Vagina (tissue), 2 donors: ENCODE measurements at regions not wholly inside any gene's neighbourhood (a gene's known extent, or its start where the extent isn't known, plus 50 kb on each side); places are given as distances from the start of the nearest gene placed in this dataset.

Source experiments
- POLR2A ChIP-seq, 2 donors: fragments of 450-650 bp; IDR thresholded peaks; one replicate each; pipeline ENCODE4 v1.6.1; 2017; ENCODE audit warnings: antibody characterized with exemption in 2 of 2, mild to moderate bottlenecking in 2 of 2, moderate library complexity in 2 of 2
- TF ChIP-seq, protein P1 (sequence below), 3 experiments: fragments of 450-650 bp in 2 of 3; fragments of 200-600 bp in 1 of 3; sonication (generic) in 1 of 3; IDR thresholded peaks; one replicate each; pipeline ENCODE4 v1.5.1; 2017 to 2019; ENCODE audit warnings: antibody characterized with exemption in 3 of 3, mild to moderate bottlenecking in 2 of 3, moderate library complexity in 2 of 3

- TF ChIP-seq, protein P1, sequence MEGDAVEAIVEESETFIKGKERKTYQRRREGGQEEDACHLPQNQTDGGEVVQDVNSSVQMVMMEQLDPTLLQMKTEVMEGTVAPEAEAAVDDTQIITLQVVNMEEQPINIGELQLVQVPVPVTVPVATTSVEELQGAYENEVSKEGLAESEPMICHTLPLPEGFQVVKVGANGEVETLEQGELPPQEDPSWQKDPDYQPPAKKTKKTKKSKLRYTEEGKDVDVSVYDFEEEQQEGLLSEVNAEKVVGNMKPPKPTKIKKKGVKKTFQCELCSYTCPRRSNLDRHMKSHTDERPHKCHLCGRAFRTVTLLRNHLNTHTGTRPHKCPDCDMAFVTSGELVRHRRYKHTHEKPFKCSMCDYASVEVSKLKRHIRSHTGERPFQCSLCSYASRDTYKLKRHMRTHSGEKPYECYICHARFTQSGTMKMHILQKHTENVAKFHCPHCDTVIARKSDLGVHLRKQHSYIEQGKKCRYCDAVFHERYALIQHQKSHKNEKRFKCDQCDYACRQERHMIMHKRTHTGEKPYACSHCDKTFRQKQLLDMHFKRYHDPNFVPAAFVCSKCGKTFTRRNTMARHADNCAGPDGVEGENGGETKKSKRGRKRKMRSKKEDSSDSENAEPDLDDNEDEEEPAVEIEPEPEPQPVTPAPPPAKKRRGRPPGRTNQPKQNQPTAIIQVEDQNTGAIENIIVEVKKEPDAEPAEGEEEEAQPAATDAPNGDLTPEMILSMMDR (IDR thresholded peaks at IDR 0.05) = no peak
- no peak for TF ChIP-seq POLR2A (IDR thresholded peaks at IDR 0.05)
Observed at GRCh38 chr3:96106701-96107100, 707.7 kb upstream of the EPHA6 start.
